H1 (cell line): ENCODE measurements at regions not wholly inside any gene's neighbourhood (a gene's known extent, or its start where the extent isn't known, plus 50 kb on each side); places are given as distances from the start of the nearest gene placed in this dataset.

Experiments
- CTCF ChIA-PET: fragments of 300-600 bp; sonication (Branson Sonifier 250); formaldehyde crosslinking; loops from one replicate; lab custom pipeline; 2021; ENCODE audit not compliant: partially characterized antibody; lab: Charles Lee
- POLR2A ChIA-PET: fragments of 300-600 bp; sonication (Branson Sonifier 250); formaldehyde crosslinking; loops from one replicate; lab custom pipeline; 2021; ENCODE audit warnings: inconsistent platforms; ENCODE audit not compliant: partially characterized antibody; lab: Charles Lee
- DNase-seq, 2 experiments: peaks; one replicate each; pipeline versions ENCODE4 v3.0.0 to v3.0.0-alpha.2; 2010 to 2022; ENCODE audit warnings: low spot score in 2 of 2, low read depth in 1 of 2, mixed read lengths in 1 of 2
- FAIRE-seq: peaks from 2 replicates; lab custom pipeline; 2011; peaks lifted over from hg19 to GRCh38; lab: Jason Lieb, UNC
- H2AFZ ChIP-seq: 2 replicates; pipeline ENCODE4 v1.8.1; 2012; ENCODE audit warnings: low read length, inconsistent platforms
- H2AK5ac ChIP-seq: 2 replicates; pipeline ENCODE4 v1.6.1; 2013; ENCODE audit warnings: low read depth, low read length
- H2BK120ac ChIP-seq: replicated peaks from 2 replicates; pipeline ENCODE3; 2013; ENCODE audit warnings: low read depth, low read length, inconsistent platforms
- H2BK12ac ChIP-seq: 2 replicates; pipeline ENCODE4 v1.6.1; 2013; ENCODE audit warnings: low read depth, low read length
- H2BK15ac ChIP-seq: 2 replicates; pipeline ENCODE4 v1.6.1; 2013; ENCODE audit warnings: low read length
- H2BK20ac ChIP-seq: 2 replicates; pipeline ENCODE4 v1.6.1; 2013; ENCODE audit warnings: low read length
- H2BK5ac ChIP-seq: 2 replicates; pipeline ENCODE4 v1.6.1; 2013; ENCODE audit warnings: low read depth, low read length
- H3K14ac ChIP-seq: 2 replicates; pipeline ENCODE4 v1.6.1; 2013; ENCODE audit warnings: inconsistent platforms; ENCODE audit not compliant: insufficient read length
- H3K18ac ChIP-seq: 2 replicates; pipeline ENCODE4 v1.6.1; 2013; ENCODE audit warnings: low read length; ENCODE audit errors: extremely low read depth
- H3K23ac ChIP-seq: 2 replicates; pipeline ENCODE4 v1.6.1; 2013; ENCODE audit warnings: inconsistent platforms; ENCODE audit not compliant: insufficient read length
- H3K23me2 ChIP-seq: 2 replicates; pipeline ENCODE4 v1.6.1; 2013; ENCODE audit warnings: low read depth, low read length
- H3K27ac ChIP-seq: 2 replicates; pipeline ENCODE4 v1.6.1; 2011; ENCODE audit warnings: low read depth, low read length, inconsistent platforms
- H3K27me3 ChIP-seq, 4 experiments: replicated peaks in 1 of 4; 1 replicate in 1 of 4; 2 replicates in 3 of 4; pipeline versions ENCODE4 v1.6.1 to v1.8.1; 2011 to 2013; ENCODE audit warnings: low read length in 3 of 4, mild to moderate bottlenecking in 3 of 4, inconsistent platforms in 2 of 4, mixed read lengths in 2 of 4, moderate library complexity in 1 of 4; ENCODE audit not compliant: control insufficient read depth in 3 of 4, insufficient read depth in 3 of 4; ENCODE audit errors: extremely low read depth in 1 of 4
- H3K36me3 ChIP-seq, 4 experiments: 2 replicates each; pipeline versions ENCODE4 v1.6.1 to v1.8.1; 2011 to 2013; ENCODE audit warnings: mild to moderate bottlenecking in 4 of 4, low read length in 3 of 4, moderate library complexity in 2 of 4, control low read depth in 1 of 4, inconsistent platforms in 1 of 4; ENCODE audit not compliant: insufficient read depth in 4 of 4, control insufficient read depth in 2 of 4
- H3K4ac ChIP-seq: replicated peaks from 2 replicates; pipeline ENCODE3; 2013; ENCODE audit warnings: low read length, low read depth, mixed read lengths, inconsistent platforms; ENCODE audit not compliant: insufficient read length
- H3K4me1 ChIP-seq, 4 experiments: replicated peaks in 1 of 4; 1 replicate in 1 of 4; 2 replicates in 3 of 4; pipeline versions ENCODE4 v1.6.1 to v1.8.1; 2011 to 2013; ENCODE audit warnings: low read length in 3 of 4, inconsistent platforms in 2 of 4, mixed read lengths in 1 of 4; ENCODE audit not compliant: insufficient read depth in 4 of 4, control insufficient read depth in 3 of 4
- H3K4me2 ChIP-seq, 2 experiments: 2 replicates each; pipeline versions ENCODE4 v1.6.1 to v1.8.1; 2011 to 2013; ENCODE audit warnings: low read depth in 2 of 2, low read length in 2 of 2, control low read depth in 1 of 2, inconsistent platforms in 1 of 2, mild to moderate bottlenecking in 1 of 2; ENCODE audit not compliant: insufficient read depth in 1 of 2
- H3K4me3 ChIP-seq, 4 experiments: fragments of 200-600, 300-600 bp in 1 of 4; sonication (generic), shearing (Covaris generic), sonication (Bioruptor Twin) in 1 of 4; 2 replicates each; pipeline versions ENCODE4 v1.5.1 to v1.8.1; 2011 to 2016; ENCODE audit warnings: low read length in 4 of 4, low read depth in 3 of 4, control low read depth in 2 of 4, inconsistent platforms in 2 of 4, mild to moderate bottlenecking in 2 of 4, mixed read lengths in 1 of 4, moderate library complexity in 1 of 4; ENCODE audit not compliant: insufficient read depth in 2 of 4; ENCODE audit errors: extremely low read depth in 1 of 4
- H3K56ac ChIP-seq: replicated peaks from 2 replicates; pipeline ENCODE3; 2013; ENCODE audit warnings: low read depth, mild to moderate bottlenecking, mixed read lengths, low read length, inconsistent platforms; ENCODE audit not compliant: insufficient read length
- H3K79me1 ChIP-seq: 2 replicates; pipeline ENCODE4 v1.6.1; 2013; ENCODE audit warnings: low read depth, low read length, control low read depth
- H3K79me2 ChIP-seq, 2 experiments: 2 replicates each; pipeline versions ENCODE4 v1.6.1 to v1.8.1; 2012 to 2013; ENCODE audit warnings: low read length in 2 of 2, mild to moderate bottlenecking in 2 of 2, inconsistent platforms in 1 of 2; ENCODE audit not compliant: insufficient read depth in 2 of 2, control insufficient read depth in 1 of 2
- H3K9ac ChIP-seq, 4 experiments: replicated peaks in 1 of 4; 1 replicate in 1 of 4; 2 replicates in 3 of 4; pipeline versions ENCODE4 v1.6.1 to v1.8.1; 2011 to 2013; ENCODE audit warnings: low read depth in 3 of 4, low read length in 3 of 4, control low read depth in 2 of 4, mild to moderate bottlenecking in 2 of 4, moderate library complexity in 2 of 4, inconsistent platforms in 1 of 4; ENCODE audit errors: extremely low read depth in 1 of 4
- H3K9me3 ChIP-seq, 2 experiments: 2 replicates each; pipeline versions ENCODE4 v1.6.1 to v1.8.1; 2012 to 2013; ENCODE audit warnings: mild to moderate bottlenecking in 2 of 2, moderate library complexity in 2 of 2, control low read depth in 1 of 2, inconsistent platforms in 1 of 2, low read depth in 1 of 2, low read length in 1 of 2, mixed read lengths in 1 of 2; ENCODE audit not compliant: insufficient read depth in 2 of 2
- H4K20me1 ChIP-seq, 2 experiments: replicated peaks in 1 of 2; 2 replicates each; pipeline versions ENCODE3 to v1.8.1; 2011 to 2013; ENCODE audit warnings: inconsistent platforms in 2 of 2, low read length in 2 of 2, mild to moderate bottlenecking in 1 of 2; ENCODE audit not compliant: insufficient read depth in 2 of 2, control insufficient read depth in 1 of 2
- H4K5ac ChIP-seq: 2 replicates; pipeline ENCODE4 v1.6.1; 2013; ENCODE audit warnings: low read length, low read depth, mixed read lengths, inconsistent platforms; ENCODE audit not compliant: insufficient read length
- H4K8ac ChIP-seq: 2 replicates; pipeline ENCODE4 v1.8.0; 2013; ENCODE audit warnings: mild to moderate bottlenecking, moderate library complexity, low read length, inconsistent platforms; ENCODE audit not compliant: insufficient read depth; ENCODE audit errors: extremely low read depth
- H4K91ac ChIP-seq: replicated peaks from 2 replicates; pipeline ENCODE3; 2013; ENCODE audit warnings: low read length, mixed read lengths, inconsistent platforms; ENCODE audit not compliant: insufficient read length
- POLR2AphosphoS5 ChIP-seq: IDR thresholded peaks from 2 replicates; pipeline ENCODE4 v1.6.1; 2011; ENCODE audit warnings: low read depth, low read length
- RAD21 ChIP-seq, 2 experiments: IDR thresholded peaks in 1 of 2; conservative IDR thresholded peaks in 1 of 2; 2 replicates each; pipeline ENCODE4 v1.6.1; 2011; ENCODE audit warnings: low read depth in 2 of 2, low read length in 2 of 2, improper control_type of control experiment in 1 of 2, inconsistent platforms in 1 of 2, mild to moderate bottlenecking in 1 of 2, moderate library complexity in 1 of 2
- WGBS, 2 experiments: shearing (Covaris generic) in 1 of 2; methylation state at CpG; one replicate each; pipeline versions ENCODE4 v1.1.6 to v1.1.7; 2013 to 2015; ENCODE audit warnings: low lambda C conversion rate in 2 of 2, mixed read lengths in 2 of 2, inconsistent platforms in 1 of 2, low coverage in 1 of 2, missing lambda C conversion rate in 1 of 2; ENCODE audit not compliant: insufficient replicate concordance in 2 of 2, insufficient coverage in 1 of 2, insufficient read length in 1 of 2; ENCODE audit errors: extremely low coverage in 1 of 2, missing lambda C conversion rate in 1 of 2; 5-methylcytosine and 5-hydroxymethylcytosine counted together

- no peak overlapping the region for H3K27ac ChIP-seq
- no peaks in the 10 kb centered on the region for H3K9me3 ChIP-seq
- H3K18ac ChIP-seq, result no peak overlapping the region
- H2AK5ac ChIP-seq, result no peak overlapping the region
- no peak overlapping the region for H3K4me2 ChIP-seq
- no peaks in the 10 kb centered on the region for H4K20me1 ChIP-seq
- H3K27me3 ChIP-seq, result peaks cover 0 to 5% (median under 1%) of the 10 kb centered on the region in 4 experiments; a peak in 5 of 7 replicates
- no peak overlapping the region for H3K9ac ChIP-seq
- H2AFZ ChIP-seq, result no peak overlapping the region
- H3K4me1 ChIP-seq, result 0 out of 7 replicates have a peak, but pooled peaks cover 0 to 2% (median 0%) of the 10 kb centered on the region in 4 experiments
- no peak overlapping the region for H3K4ac ChIP-seq
- WGBS, 2 experiments, result 76% methylated on average over 2 of the region's 2 CpGs; no CpG with 5 or more reads in 1 of the 2 experiments
- H3K4me3 ChIP-seq, result no peak overlapping the region
- H3K23ac ChIP-seq, result no peak overlapping the region
- H4K91ac ChIP-seq, result no peak overlapping the region
- no peaks in the 10 kb centered on the region for H3K79me2 ChIP-seq
- ChIA-PET CTCF (interaction anchor here (0.6 to 2.9 kb wide), 3 partner anchors 9 to 63 kb away, joined by 3 to 14 read pairs (median 3); no protein-coding TSS in a partner anchor), POLR2A (no interaction called here)
- H3K56ac ChIP-seq, result no peak overlapping the region
- H2BK20ac ChIP-seq, result no peak overlapping the region
- H4K5ac ChIP-seq, result no peak overlapping the region
- H2BK15ac ChIP-seq, result no peak overlapping the region
- DNase-seq (no peak), FAIRE-seq (no peak)
- H3K23me2 ChIP-seq, result no peaks in the 10 kb centered on the region; the same call in 1 of the 2 replicates
- H3K36me3 ChIP-seq, result no peaks in the 10 kb centered on the region
- H2BK5ac ChIP-seq, result no peak overlapping the region
- H2BK120ac ChIP-seq, result no peak overlapping the region
- no peak overlapping the region for H4K8ac ChIP-seq
- TF ChIP-seq RAD21 (IDR thresholded peaks at IDR 0.05 in 1 of 2, conservative IDR thresholded peaks at IDR 0.05 in 1 of 2; ENCODE audit: low read depth in 2 of 2, low read length in 2 of 2), result peak in 1 of 2 experiments; percentile 23; a peak in 1 of 4 replicates
- TF ChIP-seq POLR2AphosphoS5, result no peak
- TF ChIP-seq, all 59 proteins: peak for 1
- H3K14ac ChIP-seq, result no peak overlapping the region
- no peaks in the 10 kb centered on the region for H3K79me1 ChIP-seq
- H2BK12ac ChIP-seq, result no peak overlapping the region
Observed at GRCh38 chr2:234420408-234420807, 76.5 kb downstream of the ARL4C start.
